Fibroblast of pulmonary artery (primary cell): ENCODE measurements at regions not wholly inside any gene's neighbourhood (a gene's known extent, or its start where the extent isn't known, plus 50 kb on each side); places are given as distances from the start of the nearest gene placed in this dataset.
"Not testable (repeated sequence)": the region's sequence is repeated elsewhere in the genome, so short reads cannot be mapped to it uniquely, and the experiment has no call there.

Source experiments
- DNase-seq: peaks from one replicate; pipeline ENCODE4 v3.0.0-alpha.2; 2010; ENCODE audit warnings: low read depth
- H3K4me3 ChIP-seq: replicated peaks from 2 replicates; pipeline ENCODE4 v1.5.1; 2011; ENCODE audit warnings: low read depth, mild to moderate bottlenecking, control low read depth, low read length, moderate library complexity
- TF ChIP-seq, protein P1 (sequence below): IDR thresholded peaks from 2 replicates; pipeline ENCODE4 v1.5.1; 2011; ENCODE audit warnings: mild to moderate bottlenecking, control low read depth, low read length, inconsistent platforms; ENCODE audit errors: missing control alignments

DNA sequence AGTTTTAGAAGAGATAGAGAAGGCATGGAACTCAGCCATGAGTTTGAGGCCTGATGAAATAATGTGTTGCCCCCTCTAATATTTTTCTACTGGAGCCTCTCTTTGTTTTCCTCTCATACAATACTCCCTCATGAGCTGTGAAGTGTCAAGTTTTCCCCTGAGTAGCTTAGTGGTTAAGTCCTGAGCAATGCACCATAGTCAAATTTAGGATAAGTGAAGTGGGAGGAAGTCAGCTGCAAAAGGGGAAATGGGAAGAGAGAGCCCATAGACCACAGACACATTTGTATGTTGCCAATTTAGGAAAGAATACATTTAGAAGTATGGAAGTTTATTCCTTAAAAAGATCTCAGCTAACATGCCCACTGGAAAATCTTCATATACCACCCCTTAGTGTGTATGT is 171.5 kb upstream of the NREP start:
- TF ChIP-seq, protein P1, sequence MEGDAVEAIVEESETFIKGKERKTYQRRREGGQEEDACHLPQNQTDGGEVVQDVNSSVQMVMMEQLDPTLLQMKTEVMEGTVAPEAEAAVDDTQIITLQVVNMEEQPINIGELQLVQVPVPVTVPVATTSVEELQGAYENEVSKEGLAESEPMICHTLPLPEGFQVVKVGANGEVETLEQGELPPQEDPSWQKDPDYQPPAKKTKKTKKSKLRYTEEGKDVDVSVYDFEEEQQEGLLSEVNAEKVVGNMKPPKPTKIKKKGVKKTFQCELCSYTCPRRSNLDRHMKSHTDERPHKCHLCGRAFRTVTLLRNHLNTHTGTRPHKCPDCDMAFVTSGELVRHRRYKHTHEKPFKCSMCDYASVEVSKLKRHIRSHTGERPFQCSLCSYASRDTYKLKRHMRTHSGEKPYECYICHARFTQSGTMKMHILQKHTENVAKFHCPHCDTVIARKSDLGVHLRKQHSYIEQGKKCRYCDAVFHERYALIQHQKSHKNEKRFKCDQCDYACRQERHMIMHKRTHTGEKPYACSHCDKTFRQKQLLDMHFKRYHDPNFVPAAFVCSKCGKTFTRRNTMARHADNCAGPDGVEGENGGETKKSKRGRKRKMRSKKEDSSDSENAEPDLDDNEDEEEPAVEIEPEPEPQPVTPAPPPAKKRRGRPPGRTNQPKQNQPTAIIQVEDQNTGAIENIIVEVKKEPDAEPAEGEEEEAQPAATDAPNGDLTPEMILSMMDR, result no peak
- H3K4me3 ChIP-seq, result no peak overlapping the region
- no peak for DNase-seq

DNA sequence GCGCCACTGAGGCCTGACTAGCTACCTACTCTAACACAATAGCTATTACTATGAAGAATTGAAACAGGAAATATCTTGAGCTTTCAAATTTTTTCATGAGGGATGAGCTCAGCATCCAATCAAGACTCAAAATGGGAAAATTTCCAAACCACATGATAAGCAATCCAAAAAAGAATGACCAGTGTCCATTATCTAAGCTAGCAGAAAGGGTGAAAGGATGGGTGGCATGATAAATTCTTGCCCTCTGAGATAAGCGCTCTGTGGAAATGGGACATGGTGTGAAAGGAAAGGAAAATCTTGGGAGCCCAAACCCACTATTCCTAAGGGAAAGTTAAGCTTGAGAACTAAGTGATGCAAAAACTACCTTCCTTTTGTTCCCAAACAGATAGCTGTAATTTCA is 170.2 kb upstream of the NREP start:
- TF ChIP-seq, protein P1, result no peak
- no peak for DNase-seq
- H3K4me3 ChIP-seq, result no peak overlapping the region

DNA sequence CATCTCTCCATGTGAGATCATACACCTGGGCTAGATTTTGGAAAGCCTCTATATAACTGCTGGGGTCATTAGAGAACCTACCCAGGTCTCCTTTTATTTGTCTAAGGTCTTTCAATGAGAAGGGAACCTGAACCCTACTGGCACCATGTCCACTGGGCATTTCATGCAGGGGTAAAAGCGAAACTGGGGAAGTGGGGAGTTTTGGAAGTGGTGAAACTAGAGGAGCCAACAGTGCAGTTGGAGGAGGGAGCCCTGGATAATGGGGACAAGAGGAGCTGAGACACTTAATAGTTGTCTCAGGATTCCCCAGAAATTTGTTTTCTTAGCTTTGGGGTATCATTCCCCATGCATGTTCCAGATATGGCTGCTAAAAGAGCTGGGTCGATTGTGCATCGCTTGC is 169.0 kb upstream of the NREP start:
- no peak for DNase-seq
- TF ChIP-seq, protein P1, result no peak
- H3K4me3 ChIP-seq, result no peak overlapping the region

DNA sequence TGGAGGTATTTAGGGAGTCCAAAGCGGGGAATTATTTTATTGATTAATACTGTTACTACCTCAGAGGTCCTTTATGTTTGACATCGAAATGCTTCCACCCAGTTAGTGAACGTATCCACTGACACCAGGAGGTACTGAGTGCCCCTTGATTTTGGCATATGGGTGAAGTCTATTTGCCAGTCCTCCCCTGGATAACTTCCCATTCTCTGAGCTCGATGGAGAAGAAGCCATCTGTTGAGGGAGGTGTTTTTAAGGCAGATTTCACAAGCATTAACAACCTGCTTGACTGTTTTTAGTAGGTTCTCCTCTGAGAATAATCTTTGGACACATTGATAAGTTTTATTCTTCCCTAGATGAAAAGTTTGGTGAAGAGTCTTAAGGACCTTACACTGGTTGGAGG is 165.3 kb upstream of the NREP start:
- no peak overlapping the region for H3K4me3 ChIP-seq
- TF ChIP-seq, protein P1, result no peak
- no peak for DNase-seq

DNA sequence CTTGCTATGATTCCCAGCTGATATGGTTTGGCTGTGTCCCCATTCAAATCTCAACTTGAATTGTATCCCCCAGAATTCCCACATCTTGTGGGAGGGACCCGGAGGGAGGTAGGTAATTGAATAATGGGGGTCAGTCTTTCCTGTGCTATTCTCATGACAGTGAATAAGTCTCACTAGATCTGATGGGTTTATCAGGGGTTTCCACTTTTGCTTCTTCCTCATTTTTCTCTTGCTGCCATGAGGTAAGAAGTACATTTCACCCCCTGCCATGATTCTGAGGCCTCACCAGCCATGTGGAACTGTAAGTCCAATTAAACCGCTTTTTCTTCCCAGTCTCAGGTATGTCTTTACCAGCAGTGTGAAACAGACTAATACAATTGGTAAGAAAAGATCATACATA is 164.7 kb upstream of the NREP start:
- not testable (repeated sequence) for H3K4me3 ChIP-seq, DNase-seq

DNA sequence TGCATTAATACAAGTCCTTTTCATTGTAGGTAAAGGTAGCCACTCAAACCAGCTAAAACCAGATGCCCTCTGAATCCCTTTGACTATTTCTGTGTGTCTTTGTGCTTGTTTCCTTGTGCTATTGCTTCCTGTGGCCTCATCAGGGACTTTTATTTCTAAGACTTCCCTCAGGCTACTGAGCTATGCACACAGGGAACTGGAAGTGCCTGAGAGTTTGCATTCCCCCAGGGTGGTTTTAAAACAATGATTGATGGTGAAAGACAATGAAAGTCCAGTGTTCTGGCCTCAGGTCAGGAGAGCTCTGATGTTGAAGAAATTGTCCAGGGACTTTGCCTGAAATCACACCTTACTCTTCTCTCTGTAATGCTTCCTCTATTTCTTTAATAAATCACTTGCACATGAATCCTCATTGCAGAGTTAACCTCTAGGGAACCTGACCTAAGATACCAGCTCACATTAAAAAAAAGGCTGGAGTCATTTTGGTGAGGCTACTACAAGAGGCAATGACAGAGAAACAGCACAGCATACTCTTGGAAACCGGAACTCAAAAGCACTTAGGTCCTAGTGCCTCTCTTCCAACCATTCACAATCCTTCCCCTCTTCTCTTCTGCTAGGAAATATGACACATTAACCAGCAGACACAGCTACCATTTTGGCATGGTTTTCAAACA is 158.1 kb upstream of the NREP start:
- no peak overlapping the region for H3K4me3 ChIP-seq
- DNase-seq, result no peak
- TF ChIP-seq, protein P1, result no peak

DNA sequence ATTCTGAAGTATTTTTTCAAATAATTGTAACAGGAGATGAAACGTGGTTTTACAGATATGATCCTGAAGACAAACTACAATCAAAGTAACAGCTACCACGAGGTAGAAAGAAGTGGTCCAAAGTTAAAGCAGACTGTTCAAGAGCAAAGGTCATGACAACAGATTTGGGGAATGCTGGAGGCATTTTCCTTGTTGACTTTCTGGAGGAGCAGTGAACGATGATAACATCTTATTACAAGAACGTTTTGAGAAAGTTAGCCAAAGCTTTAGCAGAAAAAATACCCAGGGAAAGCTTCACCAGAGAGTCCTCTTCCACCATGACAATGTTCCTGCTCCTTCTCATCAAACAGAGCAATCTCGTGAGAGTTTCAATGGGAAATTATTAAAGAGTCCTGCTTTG is 145.4 kb upstream of the NREP start:
- no peak for DNase-seq
- TF ChIP-seq, protein P1, result no peak
- H3K4me3 ChIP-seq, result no peak overlapping the region

DNA sequence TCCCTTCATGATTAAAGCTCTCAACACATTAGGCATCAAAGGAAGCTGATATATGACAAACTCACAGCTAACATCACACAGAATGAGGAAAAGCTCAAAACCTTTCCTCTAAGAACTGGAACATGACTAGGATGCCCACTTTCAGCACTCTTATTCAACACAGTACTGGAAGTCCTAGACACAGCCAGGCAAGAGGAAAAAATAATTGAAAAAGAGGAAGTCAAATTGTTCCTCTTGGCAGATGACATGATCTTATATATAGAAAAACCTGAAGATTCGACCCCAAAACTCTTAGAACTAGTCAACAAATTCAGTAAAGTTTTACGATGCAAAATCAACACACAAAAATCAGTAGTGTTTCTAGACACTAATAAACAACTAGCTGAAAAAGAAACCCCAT is 144.3 kb upstream of the NREP start:
- no peak overlapping the region for H3K4me3 ChIP-seq
- TF ChIP-seq, protein P1, result no peak
- no peak for DNase-seq
